Large intestine (tissue), 3 donors: ENCODE measurements at regions not wholly inside any gene's neighbourhood (a gene's known extent, or its start where the extent isn't known, plus 50 kb on each side); places are given as distances from the start of the nearest gene placed in this dataset.

Experiments
- DNase-seq, 2 donors: peaks; one replicate each; pipeline versions ENCODE4 v3.0.0 to v3.0.0-alpha.2; 2013
- H3K27ac ChIP-seq: one replicate; pipeline ENCODE4 v1.5.1; 2013; ENCODE audit warnings: low read length
- H3K27me3 ChIP-seq: 2 replicates; pipeline ENCODE4 v1.6.1; 2013; ENCODE audit warnings: low read length; ENCODE audit not compliant: control insufficient read depth, insufficient read depth
- H3K36me3 ChIP-seq: 2 replicates; pipeline ENCODE4 v1.6.1; 2013; ENCODE audit warnings: low read length; ENCODE audit not compliant: control insufficient read depth, insufficient read depth
- H3K4me1 ChIP-seq: one replicate; pipeline ENCODE4 v1.6.1; 2013; ENCODE audit warnings: low read length; ENCODE audit not compliant: control insufficient read depth, insufficient read depth
- H3K4me3 ChIP-seq: one replicate; pipeline ENCODE4 v1.5.1; 2013; ENCODE audit warnings: low read length
- H3K9me3 ChIP-seq: one replicate; pipeline ENCODE4 v1.6.1; 2013; ENCODE audit warnings: mild to moderate bottlenecking, low read depth, low read length, moderate library complexity; ENCODE audit not compliant: control insufficient read depth
- WGBS: methylation state at CpG from one replicate; pipeline ENCODE4 v1.1.5; 2013; ENCODE audit warnings: low lambda C conversion rate; ENCODE audit not compliant: insufficient coverage; 5-methylcytosine and 5-hydroxymethylcytosine counted together

GRCh38 chr22:49018601-49019000 lies 809.1 kb downstream of the BRD1 start:
- WGBS, result 80% methylated on average over 2 of the region's 12 CpGs
- no peak overlapping the region for H3K4me3 ChIP-seq
- H3K4me1 ChIP-seq, result no peaks in the 10 kb centered on the region
- H3K36me3 ChIP-seq, result no peaks in the 10 kb centered on the region
- H3K27ac ChIP-seq, result no peak overlapping the region
- no peak for DNase-seq
- no peaks in the 10 kb centered on the region for H3K27me3 ChIP-seq
- no peaks in the 10 kb centered on the region for H3K9me3 ChIP-seq

- Histone ChIP-seq H3K4me1 (no peaks in the 10 kb centered on the region), H3K27me3 (no peaks in the 10 kb centered on the region), H3K9me3 (no peaks in the 10 kb centered on the region), H3K27ac (no peak overlapping the region), H3K36me3 (no peaks in the 10 kb centered on the region), H3K4me3 (no peak overlapping the region)
- no peak for DNase-seq
- no CpG with 5 or more reads among the region's 21 CpGs for WGBS
These were observed 810.0 kb downstream of the BRD1 start for GRCh38 chr22:49017482-49018329.

- no CpG with 5 or more reads among the region's 16 CpGs for WGBS
- Histone ChIP-seq H3K36me3 (no peaks in the 10 kb centered on the region), H3K9me3 (no peaks in the 10 kb centered on the region), H3K4me3 (no peak overlapping the region), H3K27me3 (no peaks in the 10 kb centered on the region), H3K4me1 (no peaks in the 10 kb centered on the region), H3K27ac (no peak overlapping the region)
- DNase-seq, result no peak
These were observed 810.7 kb downstream of the BRD1 start for GRCh38 chr22:49016909-49017481.

- DNase-seq, result no peak
- Histone ChIP-seq H3K36me3 (no peaks in the 10 kb centered on the region), H3K27ac (no peak overlapping the region), H3K4me3 (no peak overlapping the region), H3K9me3 (no peaks in the 10 kb centered on the region), H3K27me3 (no peaks in the 10 kb centered on the region), H3K4me1 (no peaks in the 10 kb centered on the region)
- WGBS, result no CpG with 5 or more reads among the region's 26 CpGs
These were observed 811.4 kb downstream of the BRD1 start for GRCh38 chr22:49015993-49016908.

- no CpG with 5 or more reads among the region's 13 CpGs for WGBS
- no peak for DNase-seq
- H3K36me3 ChIP-seq, result no peaks in the 10 kb centered on the region
- no peaks in the 10 kb centered on the region for H3K9me3 ChIP-seq
- no peak overlapping the region for H3K4me3 ChIP-seq
- no peaks in the 10 kb centered on the region for H3K27me3 ChIP-seq
- no peak overlapping the region for H3K27ac ChIP-seq
- no peaks in the 10 kb centered on the region for H3K4me1 ChIP-seq
These were observed 812.2 kb downstream of the BRD1 start for GRCh38 chr22:49015459-49015858.

- Histone ChIP-seq H3K27ac (no peak overlapping the region), H3K4me3 (no peak overlapping the region), H3K27me3 (no peaks in the 10 kb centered on the region), H3K9me3 (no peaks in the 10 kb centered on the region), H3K36me3 (no peaks in the 10 kb centered on the region), H3K4me1 (no peaks in the 10 kb centered on the region)
- no peak for DNase-seq
- WGBS, result no CpG with 5 or more reads among the region's 24 CpGs
These were observed 813.2 kb downstream of the BRD1 start for GRCh38 chr22:49014227-49015201.

GRCh38 chr22:49013707-49014106 lies 814.0 kb downstream of the BRD1 start:
- H3K9me3 ChIP-seq, result no peaks in the 10 kb centered on the region
- no peak overlapping the region for H3K4me3 ChIP-seq
- H3K27me3 ChIP-seq, result no peaks in the 10 kb centered on the region
- no CpG with 5 or more reads among the region's 12 CpGs for WGBS
- no peaks in the 10 kb centered on the region for H3K4me1 ChIP-seq
- H3K27ac ChIP-seq, result no peak overlapping the region
- no peaks in the 10 kb centered on the region for H3K36me3 ChIP-seq
- no peak for DNase-seq

GRCh38 chr22:49012712-49013395 lies 814.8 kb downstream of the BRD1 start:
- no CpG with 5 or more reads among the region's 12 CpGs for WGBS
- H3K4me1 ChIP-seq, result no peaks in the 10 kb centered on the region
- H3K4me3 ChIP-seq, result no peak overlapping the region
- no peaks in the 10 kb centered on the region for H3K27me3 ChIP-seq
- no peak for DNase-seq
- H3K27ac ChIP-seq, result no peak overlapping the region
- H3K36me3 ChIP-seq, result no peaks in the 10 kb centered on the region
- H3K9me3 ChIP-seq, result no peaks in the 10 kb centered on the region

GRCh38 chr22:49011769-49012648 lies 815.7 kb downstream of the BRD1 start:
- WGBS, result no CpG with 5 or more reads among the region's 16 CpGs
- H3K36me3 ChIP-seq, result no peaks in the 10 kb centered on the region
- no peak for DNase-seq
- no peak overlapping the region for H3K4me3 ChIP-seq
- no peaks in the 10 kb centered on the region for H3K9me3 ChIP-seq
- no peak overlapping the region for H3K27ac ChIP-seq
- no peaks in the 10 kb centered on the region for H3K4me1 ChIP-seq
- H3K27me3 ChIP-seq, result no peaks in the 10 kb centered on the region
